GM23338 (cell line): ENCODE measurements at regions not wholly inside any gene's neighbourhood (a gene's known extent, or its start where the extent isn't known, plus 50 kb on each side); places are given as distances from the start of the nearest gene placed in this dataset.

Experiments
- ATAC-seq: fragments of 200-7000 bp; cut with Tn5 transposase; 3 replicates; pipeline ENCODE4 v1.9.1; 2020
- DNase-seq: peaks from one replicate; pipeline ENCODE4 v3.0.0-alpha.2; 2015; ENCODE audit warnings: low spot score
- H2AFZ ChIP-seq: fragments of 200-600 bp; sonication (generic); 2 replicates; pipeline ENCODE4 v1.8.0; 2016; ENCODE audit warnings: antibody characterized with exemption, mild to moderate bottlenecking, moderate library complexity
- H3F3A ChIP-seq: fragments of 200-600 bp; sonication (generic); replicated peaks from 2 replicates; pipeline ENCODE4 v1.8.0; 2017; ENCODE audit warnings: antibody characterized with exemption, mixed run types, low read depth
- H3K27ac ChIP-seq: fragments of 200-600 bp; sonication (generic); 2 replicates; pipeline ENCODE4 v1.6.1; 2016; ENCODE audit warnings: low read depth
- H3K27me3 ChIP-seq: fragments of 200-600 bp; sonication (generic); 2 replicates; pipeline ENCODE4 v1.8.0; 2016; ENCODE audit warnings: mild to moderate bottlenecking, mixed run types, moderate library complexity; ENCODE audit not compliant: insufficient read depth
- H3K36me3 ChIP-seq: fragments of 200-600 bp; sonication (generic); 2 replicates; pipeline ENCODE4 v1.8.0; 2016; ENCODE audit warnings: mild to moderate bottlenecking; ENCODE audit not compliant: insufficient read depth
- H3K4me1 ChIP-seq: fragments of 200-600 bp; sonication (generic); 2 replicates; pipeline ENCODE4 v1.8.0; 2016; ENCODE audit warnings: mild to moderate bottlenecking, moderate library complexity; ENCODE audit not compliant: insufficient read depth
- H3K4me2 ChIP-seq: fragments of 200-600 bp; sonication (generic); 2 replicates; pipeline ENCODE4 v1.7.1; 2017; ENCODE audit warnings: mixed run types
- H3K4me3 ChIP-seq: fragments of 200-600 bp; sonication (generic); 2 replicates; pipeline ENCODE4 v1.6.1; 2016; ENCODE audit warnings: mixed run types
- H3K79me2 ChIP-seq: fragments of 200-600 bp; sonication (generic); replicated peaks from 2 replicates; pipeline ENCODE4 v1.8.0; 2017; ENCODE audit warnings: mild to moderate bottlenecking; ENCODE audit not compliant: insufficient read depth
- H3K9me2 ChIP-seq: fragments of 200-600 bp; sonication (generic); 2 replicates; pipeline ENCODE4 v1.8.0; 2017; ENCODE audit not compliant: insufficient read depth
- H4K20me1 ChIP-seq: fragments of 200-600 bp; sonication (generic); replicated peaks from 2 replicates; pipeline ENCODE4 v1.8.0; 2017; ENCODE audit warnings: mild to moderate bottlenecking; ENCODE audit not compliant: insufficient read depth
- H3K27ac Mint-ChIP-seq: 2 replicates; pipeline ENCODE4 v1.8.0; 2020; ENCODE audit warnings: inconsistent platforms, mild to moderate bottlenecking, moderate library complexity, mixed read lengths
- H3K27me3 Mint-ChIP-seq: 3 replicates; pipeline ENCODE4 v1.8.0; 2022; ENCODE audit warnings: low read depth, mild to moderate bottlenecking, moderate library complexity, mixed read lengths, inconsistent platforms; ENCODE audit not compliant: insufficient read depth, poor library complexity
- H3K36me3 Mint-ChIP-seq: 3 replicates; pipeline ENCODE4 v1.8.0; 2021; ENCODE audit warnings: low read depth, mild to moderate bottlenecking, inconsistent platforms, moderate library complexity, mixed read lengths
- H3K4me1 Mint-ChIP-seq: 3 replicates; pipeline ENCODE4 v1.8.0; 2020; ENCODE audit warnings: mild to moderate bottlenecking, inconsistent platforms, mixed read lengths
- H3K4me3 Mint-ChIP-seq: 3 replicates; pipeline ENCODE4 v1.8.0; 2021; ENCODE audit warnings: moderate library complexity, mild to moderate bottlenecking, inconsistent platforms, mixed read lengths
- H3K9me3 Mint-ChIP-seq: 3 replicates; pipeline ENCODE4 v1.8.0; 2020; ENCODE audit warnings: moderate library complexity, mild to moderate bottlenecking, inconsistent platforms, mixed read lengths
- CREB1 ChIP-seq: fragments of 250-450 bp; sonication (Bioruptor Pico); IDR thresholded peaks from 2 replicates; pipeline ENCODE4 v1.5.0; 2020; ENCODE audit warnings: low read depth, mild to moderate bottlenecking, moderate library complexity
- ETS1 ChIP-seq: IDR thresholded peaks from 2 replicates; pipeline ENCODE4 v1.6.1; 2016; ENCODE audit warnings: antibody characterized with exemption
- EZH2 ChIP-seq: fragments of 200-600 bp; sonication (generic); IDR thresholded peaks from one replicate; pipeline ENCODE4 v1.8.0; 2017; ENCODE audit warnings: antibody characterized with exemption, mild to moderate bottlenecking, low read depth; ENCODE audit not compliant: unreplicated experiment
- EZH2phosphoT487 ChIP-seq: fragments of 200-600 bp; sonication (generic); IDR thresholded peaks from one replicate; pipeline ENCODE4 v1.8.1; 2018; ENCODE audit warnings: antibody characterized with exemption; ENCODE audit not compliant: unreplicated experiment
- JUNB ChIP-seq: IDR thresholded peaks from one replicate; pipeline ENCODE4 v1.6.1; 2016; ENCODE audit warnings: antibody characterized with exemption; ENCODE audit not compliant: unreplicated experiment
- NANOG ChIP-seq: IDR thresholded peaks from 2 replicates; pipeline ENCODE4 v1.6.1; 2016; ENCODE audit warnings: antibody characterized with exemption, borderline replicate concordance
- POLR2AphosphoS5 ChIP-seq: IDR thresholded peaks from 2 replicates; pipeline ENCODE4 v1.6.1; 2016; ENCODE audit warnings: antibody characterized with exemption, low read depth
- REST ChIP-seq: IDR thresholded peaks from one replicate; pipeline ENCODE4 v1.6.1; 2018; ENCODE audit warnings: antibody characterized with exemption; ENCODE audit not compliant: unreplicated experiment
- STAT1 ChIP-seq: IDR thresholded peaks from one replicate; pipeline ENCODE4 v1.6.1; 2016; ENCODE audit warnings: antibody characterized with exemption; ENCODE audit not compliant: unreplicated experiment
- ZNF114 ChIP-seq: fragments of 250-450 bp; sonication (Bioruptor Pico); IDR thresholded peaks from 2 replicates; pipeline ENCODE4 v1.5.0; 2020; ENCODE audit warnings: mild to moderate bottlenecking, moderate library complexity
- ZNF331 ChIP-seq: fragments of 250-450 bp; sonication (Bioruptor Pico); IDR thresholded peaks from 2 replicates; pipeline ENCODE4 v1.5.0; 2020; ENCODE audit warnings: low read depth, mild to moderate bottlenecking, moderate library complexity
- TF ChIP-seq, protein P1 (sequence below), 2 experiments: fragments of 200-600 bp in 1 of 2; sonication (generic) in 1 of 2; conservative IDR thresholded peaks; 2 replicates each; pipeline versions ENCODE4 v1.5.1 to v1.6.1; 2016 to 2017; ENCODE audit warnings: antibody characterized with exemption in 2 of 2, low read depth in 2 of 2, mild to moderate bottlenecking in 2 of 2, moderate library complexity in 1 of 2

DNA sequence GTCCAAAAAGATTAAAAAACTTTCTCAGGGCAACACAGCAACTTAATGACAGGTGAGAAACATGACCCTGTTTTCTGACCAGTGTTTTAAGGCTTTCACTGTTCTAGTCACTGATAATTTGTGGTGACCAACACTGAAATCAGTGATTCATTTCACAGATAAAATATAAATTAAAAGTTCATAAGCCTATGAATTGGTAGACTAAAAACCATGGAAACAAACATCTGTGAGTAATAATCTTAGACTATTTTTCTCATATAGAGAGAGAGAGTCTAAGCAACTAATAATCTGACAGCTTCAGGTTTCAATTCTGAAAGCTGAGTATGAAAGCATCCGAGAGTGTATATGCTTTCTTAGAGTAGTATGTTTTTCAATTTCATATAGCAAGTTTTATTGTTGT is 536.9 kb downstream of the ADGRL2 start:
- Histone ChIP-seq H3F3A (no peaks in the 10 kb centered on the region), H3K79me2 (no peaks in the 10 kb centered on the region), H3K27ac (no peak overlapping the region), H3K9me2 (peaks cover 3% of the 10 kb centered on the region; the same call in 1 of the 2 replicates), H4K20me1 (no peaks in the 10 kb centered on the region), H3K4me3 (no peak overlapping the region), H3K4me2 (no peak overlapping the region), H3K27me3 (no peaks in the 10 kb centered on the region), H3K4me1 (no peaks in the 10 kb centered on the region; the same call in 1 of the 2 replicates), H2AFZ (no peak overlapping the region), H3K36me3 (no peaks in the 10 kb centered on the region)
- Mint-ChIP-seq H3K27me3 (no peaks in the 10 kb centered on the region), H3K4me1 (peaks cover 9% of the 10 kb centered on the region), H3K9me3 (no peaks in the 10 kb centered on the region; the same call in 2 of the 3 replicates), H3K4me3 (no peak overlapping the region), H3K27ac (no peak overlapping the region), H3K36me3 (no peaks in the 10 kb centered on the region)
- no peak for TF ChIP-seq EZH2phosphoT487
- TF ChIP-seq STAT1 = no peak
- no peak for TF ChIP-seq REST
- TF ChIP-seq ZNF114 (CRISPR knock-in tag) = no peak
- no peak for TF ChIP-seq NANOG
- no peak for TF ChIP-seq ETS1
- DNase-seq = no peak
- no peak for ATAC-seq

GRCh38 chr1:82330330-82330729 is 529.6 kb downstream of the ADGRL2 start:
- H2AFZ ChIP-seq = no peak overlapping the region
- peaks cover 15% of the 10 kb centered on the region for H3K4me1 Mint-ChIP-seq
- DNase-seq = no peak
- no peaks in the 10 kb centered on the region for H3K27me3 Mint-ChIP-seq
- peaks cover 13% of the 10 kb centered on the region for H3K36me3 Mint-ChIP-seq
- H3K4me3 Mint-ChIP-seq = no peak overlapping the region
- no peaks in the 10 kb centered on the region for H3K79me2 ChIP-seq
- H3K9me3 Mint-ChIP-seq = peaks cover 11% of the 10 kb centered on the region; the same call in 2 of the 3 replicates
- H3F3A ChIP-seq = no peaks in the 10 kb centered on the region
- H3K4me1 ChIP-seq = peaks cover 19% of the 10 kb centered on the region; the same call in 1 of the 2 replicates
- H3K27ac Mint-ChIP-seq = no peak overlapping the region
- no peaks in the 10 kb centered on the region for H3K27me3 ChIP-seq
- no peaks in the 10 kb centered on the region for H3K36me3 ChIP-seq
- no peak overlapping the region for H3K27ac ChIP-seq
- H3K9me2 ChIP-seq = peaks cover 9% of the 10 kb centered on the region
- ATAC-seq = no peak
- H3K4me3 ChIP-seq = no peak overlapping the region
- no peaks in the 10 kb centered on the region for H4K20me1 ChIP-seq
- H3K4me2 ChIP-seq = no peak overlapping the region
- no peak for TF ChIP-seq STAT1
- no peak for TF ChIP-seq ZNF114 (CRISPR knock-in tag)
- no peak for TF ChIP-seq NANOG
- no peak for TF ChIP-seq POLR2AphosphoS5
- no peak for TF ChIP-seq REST
- TF ChIP-seq, protein P1, sequence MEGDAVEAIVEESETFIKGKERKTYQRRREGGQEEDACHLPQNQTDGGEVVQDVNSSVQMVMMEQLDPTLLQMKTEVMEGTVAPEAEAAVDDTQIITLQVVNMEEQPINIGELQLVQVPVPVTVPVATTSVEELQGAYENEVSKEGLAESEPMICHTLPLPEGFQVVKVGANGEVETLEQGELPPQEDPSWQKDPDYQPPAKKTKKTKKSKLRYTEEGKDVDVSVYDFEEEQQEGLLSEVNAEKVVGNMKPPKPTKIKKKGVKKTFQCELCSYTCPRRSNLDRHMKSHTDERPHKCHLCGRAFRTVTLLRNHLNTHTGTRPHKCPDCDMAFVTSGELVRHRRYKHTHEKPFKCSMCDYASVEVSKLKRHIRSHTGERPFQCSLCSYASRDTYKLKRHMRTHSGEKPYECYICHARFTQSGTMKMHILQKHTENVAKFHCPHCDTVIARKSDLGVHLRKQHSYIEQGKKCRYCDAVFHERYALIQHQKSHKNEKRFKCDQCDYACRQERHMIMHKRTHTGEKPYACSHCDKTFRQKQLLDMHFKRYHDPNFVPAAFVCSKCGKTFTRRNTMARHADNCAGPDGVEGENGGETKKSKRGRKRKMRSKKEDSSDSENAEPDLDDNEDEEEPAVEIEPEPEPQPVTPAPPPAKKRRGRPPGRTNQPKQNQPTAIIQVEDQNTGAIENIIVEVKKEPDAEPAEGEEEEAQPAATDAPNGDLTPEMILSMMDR (conservative IDR thresholded peaks at IDR 0.05; ENCODE audit: low read depth in 2 of 2) = no peak
- TF ChIP-seq ETS1 = no peak
- TF ChIP-seq CREB1 (CRISPR knock-in tag) = no peak
- no peak for TF ChIP-seq ZNF331 (CRISPR knock-in tag)
- no peak for TF ChIP-seq EZH2phosphoT487
- TF ChIP-seq EZH2 = no peak
- no peak for TF ChIP-seq JUNB
